ENCODE measurements at regions not wholly inside any gene's neighbourhood (a gene's known extent, or its start where the extent isn't known, plus 50 kb on each side); places are given as distances from the start of the nearest gene placed in this dataset.
"Not testable (repeated sequence)": the region's sequence is repeated elsewhere in the genome, so short reads cannot be mapped to it uniquely, and the experiment has no call there.

GRCh38 chr3:27661797-27662196 is 60.3 kb downstream of the EOMES start:
- no peak for DNase-seq (ENCODE audit: low read depth)

- DNase-seq (ENCODE audit: low read depth) = no peak
These were observed 62.7 kb downstream of the EOMES start for GRCh38 chr3:27659279-27660021.

GRCh38 chr3:27658741-27659140 is 63.4 kb downstream of the EOMES start:
- no peak for DNase-seq (ENCODE audit: low read depth)

GRCh38 chr3:27657871-27658270 is 64.3 kb downstream of the EOMES start:
- no peak for DNase-seq (ENCODE audit: low read depth)

GRCh38 chr3:27657404-27657803 is 64.7 kb downstream of the EOMES start:
- no peak for DNase-seq (ENCODE audit: low read depth)

- no peak for DNase-seq (ENCODE audit: low read depth)
These were observed 65.3 kb downstream of the EOMES start for GRCh38 chr3:27656790-27657189.

GRCh38 chr3:27655547-27655946 is 66.6 kb downstream of the EOMES start:
- DNase-seq (ENCODE audit: low read depth) = no peak

- no peak for DNase-seq (ENCODE audit: low read depth)
These were observed 68.1 kb downstream of the EOMES start for GRCh38 chr3:27653803-27654558.

GRCh38 chr3:27649277-27649676 is 72.8 kb downstream of the EOMES start:
- no peak for DNase-seq (ENCODE audit: low read depth)

- DNase-seq (ENCODE audit: low read depth) = no peak
These were observed 75.2 kb downstream of the EOMES start for GRCh38 chr3:27646896-27647295.

GRCh38 chr3:27644941-27645340 is 77.2 kb downstream of the EOMES start:
- DNase-seq (ENCODE audit: low read depth) = no peak

- no peak for DNase-seq (ENCODE audit: low read depth)
These were observed 78.8 kb downstream of the EOMES start for GRCh38 chr3:27643355-27643754.

GRCh38 chr3:27642796-27643195 is 79.3 kb downstream of the EOMES start:
- DNase-seq (ENCODE audit: low read depth) = no peak

- DNase-seq (ENCODE audit: low read depth) = no peak
These were observed 80.1 kb downstream of the EOMES start for GRCh38 chr3:27641888-27642601.

- DNase-seq (ENCODE audit: low read depth) = no peak
These were observed 80.8 kb downstream of the EOMES start for GRCh38 chr3:27641271-27641800.

- no peak for DNase-seq (ENCODE audit: low read depth)
These were observed 82.9 kb downstream of the EOMES start for GRCh38 chr3:27639271-27639670.

- DNase-seq (ENCODE audit: low read depth) = no peak
These were observed 83.5 kb downstream of the EOMES start for GRCh38 chr3:27638594-27638993.

GRCh38 chr3:27637346-27637995 is 84.7 kb downstream of the EOMES start:
- no peak for DNase-seq (ENCODE audit: low read depth)

- DNase-seq (ENCODE audit: low read depth) = not testable (repeated sequence)
These were observed 87.1 kb downstream of the EOMES start for GRCh38 chr3:27635006-27635405.

GRCh38 chr3:27633224-27633545 is 88.9 kb downstream of the EOMES start:
- DNase-seq (ENCODE audit: low read depth) = no peak

GRCh38 chr3:27632431-27633223 is 89.5 kb downstream of the EOMES start:
- DNase-seq (ENCODE audit: low read depth) = no peak

Measured in stimulated activated CD8-positive, alpha-beta memory T cell treated with anti-CD3 and anti-CD28 coated beads, Interleukin-12 subunit alpha, Interleukin-12 subunit beta, amount 100 ng/mL, for 1 hour (primary cell).